HepG2 (cell line): ENCODE measurements at regions not wholly inside any gene's neighbourhood (a gene's known extent, or its start where the extent isn't known, plus 50 kb on each side); places are given as distances from the start of the nearest gene placed in this dataset.

Experiments used
- ATAC-seq: fragments of 200-7000 bp; cut with Tn5 transposase; 3 replicates; pipeline ENCODE4 v1.9.1; 2020; ENCODE audit warnings: mild to moderate bottlenecking, moderate library complexity
- BruUV-seq: library from RNA; stranded (reverse); fragments of 400-500 nt; replicated peaks from 2 replicates; lab custom pipeline; 2021; lab: Mats Ljungman, UMichigan
- CTCF ChIA-PET: fragments of 300-600 bp; formaldehyde crosslinking; extraction: SDS; loops from one replicate; lab custom pipeline; 2021; ENCODE audit warnings: low total read pairs, inconsistent platforms, low intra/inter-chr PET ratio; lab: Yijun Ruan, JAX
- POLR2A ChIA-PET: fragments of 350-600 bp; sonication (Branson Sonifier 250); formaldehyde crosslinking; loops from one replicate; lab custom pipeline; 2020; ENCODE audit warnings: antibody characterized with exemption, inconsistent platforms; lab: Yijun Ruan, JAX
- DNase-seq: peaks from one replicate; pipeline ENCODE4 v3.0.0-alpha.2; 2015; ENCODE audit warnings: low spot score
- FAIRE-seq: peaks from 3 replicates; lab custom pipeline; 2011; peaks lifted over from hg19 to GRCh38; lab: Jason Lieb, UNC
- H2AFZ ChIP-seq: one replicate; pipeline ENCODE4 v1.6.1; 2011; ENCODE audit warnings: low read length, inconsistent platforms
- H3K27ac ChIP-seq: fragments of 300-600 bp; 3 replicates; pipeline ENCODE4 v1.8.0; 2011; ENCODE audit warnings: mixed run types, mild to moderate bottlenecking, mixed read lengths, low read length, inconsistent platforms; ENCODE audit not compliant: insufficient read depth; ENCODE audit errors: extremely low read length
- H3K27me3 ChIP-seq, 2 experiments: fragments of 200-600 bp in 1 of 2; 2 replicates in 1 of 2; 3 replicates in 1 of 2; pipeline versions ENCODE4 v1.6.0 to v1.8.0; 2011; ENCODE audit warnings: low read length in 2 of 2, mild to moderate bottlenecking in 2 of 2, moderate library complexity in 2 of 2, inconsistent platforms in 1 of 2; ENCODE audit not compliant: insufficient read depth in 2 of 2, control insufficient read depth in 1 of 2
- H3K36me3 ChIP-seq, 2 experiments: fragments of 200-600 bp in 1 of 2; replicated peaks in 1 of 2; 2 replicates in 1 of 2; 3 replicates in 1 of 2; pipeline versions ENCODE4 v1.5.1 to v1.8.0; 2011; ENCODE audit warnings: low read length in 2 of 2, inconsistent platforms in 1 of 2; ENCODE audit not compliant: insufficient read depth in 2 of 2, control insufficient read depth in 1 of 2
- H3K4me1 ChIP-seq: 2 replicates; pipeline ENCODE4 v1.5.1; 2012; ENCODE audit warnings: low read length, inconsistent platforms; ENCODE audit not compliant: insufficient read depth
- H3K4me2 ChIP-seq: 2 replicates; pipeline ENCODE4 v1.6.0; 2011; ENCODE audit warnings: low read depth, low read length, inconsistent platforms
- H3K4me3 ChIP-seq, 3 experiments: fragments of 200-600 bp in 1 of 3; sonication (generic), shearing (Covaris generic) in 1 of 3; replicated peaks in 1 of 3; 2 replicates each; pipeline ENCODE4 v1.5.1; 2011 to 2016; ENCODE audit warnings: low read length in 3 of 3, inconsistent platforms in 2 of 3, low read depth in 2 of 3, mild to moderate bottlenecking in 2 of 3, control low read depth in 1 of 3, mixed read lengths in 1 of 3; ENCODE audit not compliant: insufficient read depth in 1 of 3
- H3K79me2 ChIP-seq: one replicate; pipeline ENCODE4 v1.6.1; 2011; ENCODE audit warnings: low read length, inconsistent platforms; ENCODE audit not compliant: insufficient read depth
- H3K9ac ChIP-seq: 2 replicates; pipeline ENCODE4 v1.6.0; 2011; ENCODE audit warnings: mild to moderate bottlenecking, low read depth, low read length, inconsistent platforms; ENCODE audit not compliant: insufficient read depth
- H3K9me3 ChIP-seq: 2 replicates; pipeline ENCODE4 v1.5.1; 2012; ENCODE audit warnings: mild to moderate bottlenecking, low read length
- H4K20me1 ChIP-seq: 2 replicates; pipeline ENCODE4 v1.6.0; 2011; ENCODE audit warnings: inconsistent platforms, mild to moderate bottlenecking, low read length, moderate library complexity; ENCODE audit not compliant: insufficient read depth
- HMG20A ChIP-seq: IDR thresholded peaks from 2 replicates; pipeline ENCODE4 v1.6.1; 2016; ENCODE audit warnings: borderline replicate concordance
- MAZ ChIP-seq, 2 experiments: sonication (generic) in 1 of 2; formaldehyde crosslinking in 1 of 2; IDR thresholded peaks; 2 replicates each; pipeline versions ENCODE4 v1.5.0 to v1.6.1; 2012 to 2020; ENCODE audit warnings: low read depth in 2 of 2, mild to moderate bottlenecking in 2 of 2, borderline replicate concordance in 1 of 2, improper control_type of control experiment in 1 of 2, low read length in 1 of 2, missing genetic modification reagents in 1 of 2, moderate library complexity in 1 of 2
- NFE2L2 ChIP-seq: fragments of 150-350 bp; IDR thresholded peaks from 2 replicates; pipeline ENCODE4 v1.6.1; 2014; ENCODE audit warnings: low read length
- RBFOX2 ChIP-seq: fragments of 200-400 bp; formaldehyde crosslinking; IDR thresholded peaks from 2 replicates; pipeline ENCODE4 v1.6.1; 2017; ENCODE audit warnings: low read depth, mild to moderate bottlenecking, low read length
- TERF1 ChIP-seq: sonication (generic); formaldehyde crosslinking; IDR thresholded peaks from 2 replicates; pipeline ENCODE4 v1.8.0; 2022; ENCODE audit warnings: mild to moderate bottlenecking, missing genetic modification reagents, moderate library complexity
- ZNF263 ChIP-seq: sonication (generic); formaldehyde crosslinking; IDR thresholded peaks from 2 replicates; pipeline ENCODE4 v1.4.0; 2020; ENCODE audit warnings: missing genetic modification reagents
- ZNF709 ChIP-seq: sonication (generic); formaldehyde crosslinking; IDR thresholded peaks from 2 replicates; pipeline ENCODE4 v1.5.0; 2020; ENCODE audit warnings: mild to moderate bottlenecking, missing genetic modification reagents
- WGBS: methylation state at CpG from one replicate; pipeline ENCODE4 v1.1.6; 2017; ENCODE audit warnings: low lambda C conversion rate; 5-methylcytosine and 5-hydroxymethylcytosine counted together
- in situ Hi-C: cut with HindIII; loops from 2 replicates; pipeline ENCODE4 v1.10.0; 2017; ENCODE audit warnings: low pct_unique_long_range_greater_than_20kb; ENCODE audit not compliant: extremely low pct_ligation_motif_present
- intact Hi-C: fragments of 100-400 bp; cut with micrococcal nuclease; formaldehyde crosslinking; loops from one replicate; pipeline ENCODE4 v1.10.0; 2022; ENCODE audit not compliant: unreplicated experiment

- Histone ChIP-seq H3K4me2 (no peak overlapping the region), H3K79me2 (no peaks in the 10 kb centered on the region), H3K27ac (no peak overlapping the region), H4K20me1 (no peaks in the 10 kb centered on the region), H3K9ac (no peak overlapping the region), H3K4me1 (no peaks in the 10 kb centered on the region), H3K36me3 (no peaks in the 10 kb centered on the region), H3K4me3 (no peak overlapping the region), H3K9me3 (no peaks in the 10 kb centered on the region), H3K27me3 (peaks cover 3 to 36% of the 10 kb centered on the region in 2 experiments; a peak in 4 of 5 replicates), H2AFZ (no peak overlapping the region)
- in situ Hi-C loops (no loop called here), intact Hi-C loops (no loop called here)
- DNase-seq (no peak), FAIRE-seq (no peak), ATAC-seq (no peak)
- 46% methylated on average over 5 of the region's 5 CpGs for WGBS
- POLR2A ChIA-PET, result no interaction called here
- CTCF ChIA-PET, result no interaction called here
- no TSS peak for BruUV-seq
- TF ChIP-seq RBFOX2 (no peak), MAZ (IDR thresholded peaks at IDR 0.05; ENCODE audit: borderline replicate concordance, low read depth, low read length) (no peak), MAZ (CRISPR knock-in tag; IDR thresholded peaks at IDR 0.05; ENCODE audit: low read depth) (no peak), NFE2L2 (0 out of 2 replicates have a peak, but pooled peaks have one; percentile 4), HMG20A (CRISPR knock-in tag) (no peak)
Measured at GRCh38 chr20:4635781-4636180, 50.5 kb upstream of the PRNP start.

- 0% methylated on average over 1 of the region's 1 CpG for WGBS
- Histone ChIP-seq H3K4me3 (no peak overlapping the region), H3K4me2 (no peak overlapping the region), H2AFZ (no peak overlapping the region), H3K27me3 (peaks cover 3 to 33% of the 10 kb centered on the region in 2 experiments; a peak in 4 of 5 replicates), H3K79me2 (no peaks in the 10 kb centered on the region), H3K9ac (no peak overlapping the region), H3K27ac (no peak overlapping the region), H3K36me3 (no peaks in the 10 kb centered on the region), H4K20me1 (no peaks in the 10 kb centered on the region), H3K9me3 (no peaks in the 10 kb centered on the region), H3K4me1 (no peaks in the 10 kb centered on the region)
- intact Hi-C loops, result no loop called here
- in situ Hi-C loops, result no loop called here
- TF ChIP-seq ZNF709 (CRISPR knock-in tag), result no peak
- TF ChIP-seq TERF1, result 0 out of 2 replicates have a peak, but pooled peaks have one; percentile 1
- 0 out of 2 replicates have a peak, but pooled peaks have one; percentile 12 for TF ChIP-seq ZNF263 (CRISPR knock-in tag)
- ChIA-PET CTCF (no interaction called here), POLR2A (no interaction called here)
- FAIRE-seq (no peak), DNase-seq (no peak), ATAC-seq (no peak)
- no TSS peak for BruUV-seq
Measured at GRCh38 chr20:4635342-4635741, 50.9 kb upstream of the PRNP start.
